ENCODE measurements at regions not wholly inside any gene's neighbourhood (a gene's known extent, or its start where the extent isn't known, plus 50 kb on each side); places are given as distances from the start of the nearest gene placed in this dataset.

GRCh38 chr16:85557083-85557970, 55.8 kb upstream of the GSE1 start:
- no peak for TF ChIP-seq EZH2 (IDR thresholded peaks at IDR 0.05; ENCODE audit: insufficient read depth, poor library complexity, severe bottlenecking)
- no peak for TF ChIP-seq EZH2phosphoT487 (IDR thresholded peaks at IDR 0.05; ENCODE audit: insufficient read depth, low read depth)
